HCEC 1CT (cell line): ENCODE measurements at regions not wholly inside any gene's neighbourhood (a gene's known extent, or its start where the extent isn't known, plus 50 kb on each side); places are given as distances from the start of the nearest gene placed in this dataset.

Source experiments
- DNase-seq: peaks from one replicate; pipeline ENCODE4 v3.0.0-alpha.2; 2017

GRCh38 chr4:108359986-108360681 lies 191.4 kb upstream of the LEF1 start:
- DNase-seq = no peak

DNA sequence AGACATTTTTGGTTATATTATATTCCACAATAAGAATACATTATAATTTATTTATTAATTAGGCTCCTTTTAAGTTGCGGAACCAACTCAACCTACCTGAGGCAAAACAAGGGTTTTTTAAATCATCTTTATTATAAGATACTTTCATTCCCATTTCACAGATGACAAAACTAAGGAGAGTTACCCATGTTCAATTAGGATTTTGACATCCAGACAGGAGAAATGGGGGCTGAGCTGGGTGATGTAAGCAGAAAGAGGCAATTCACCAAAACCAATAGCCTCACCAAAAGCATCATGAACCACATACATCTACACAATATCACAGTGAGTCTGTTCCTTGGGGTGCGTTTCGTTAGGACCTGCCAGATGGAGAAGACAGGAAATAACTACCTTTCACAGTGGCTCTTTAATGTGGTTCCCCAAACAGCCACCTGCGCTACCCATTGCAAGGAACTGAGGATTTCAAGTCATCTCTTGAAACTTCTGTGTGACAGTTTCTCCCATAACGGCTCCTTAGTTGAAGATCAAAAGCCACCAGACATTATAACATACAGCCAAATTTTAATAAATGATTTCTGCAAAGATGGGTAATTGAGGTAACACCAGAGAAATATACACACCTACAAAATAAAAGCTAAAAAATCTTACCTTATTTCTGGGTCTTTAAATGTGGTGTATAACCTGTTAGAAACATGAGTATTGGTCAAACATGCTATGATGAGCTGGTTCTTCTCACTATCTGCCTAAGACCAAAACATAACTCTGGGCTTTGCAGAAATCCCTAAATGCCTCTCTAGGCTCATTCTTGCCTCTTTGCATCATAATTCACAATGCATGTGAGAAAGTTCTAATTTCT lies 190.6 kb upstream of the LEF1 start:
- DNase-seq = no peak

DNA sequence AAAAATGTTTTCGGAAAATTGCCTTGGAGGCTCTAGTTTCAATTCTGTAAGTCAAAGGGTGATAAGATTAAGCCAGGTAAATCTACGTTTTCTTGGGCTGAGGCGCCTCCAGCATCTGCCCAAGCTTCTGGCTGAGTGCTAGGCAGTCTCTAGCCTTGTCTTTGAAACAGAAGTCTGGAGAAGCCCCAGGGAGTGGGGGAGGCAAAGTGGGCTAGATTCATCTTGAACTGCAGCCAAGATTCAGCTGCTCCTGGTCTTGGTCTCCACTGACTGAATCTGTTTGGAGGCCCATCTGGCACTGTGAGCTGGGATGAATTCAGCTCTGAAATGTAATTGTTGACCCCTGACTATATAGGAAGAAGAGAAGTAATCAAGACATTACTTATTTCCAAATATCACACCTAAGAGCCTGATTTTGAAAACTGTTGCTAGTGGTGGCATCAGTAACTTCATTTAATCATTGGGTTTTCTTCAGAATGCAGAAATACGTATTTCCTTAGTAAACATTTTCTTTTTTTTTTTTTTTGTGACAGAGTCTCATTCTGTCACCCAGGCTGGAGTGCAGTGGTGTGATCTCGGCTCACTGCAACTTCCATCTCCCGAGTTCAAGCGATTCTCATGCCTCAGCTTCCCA lies 187.3 kb upstream of the LEF1 start:
- DNase-seq = no peak

DNA sequence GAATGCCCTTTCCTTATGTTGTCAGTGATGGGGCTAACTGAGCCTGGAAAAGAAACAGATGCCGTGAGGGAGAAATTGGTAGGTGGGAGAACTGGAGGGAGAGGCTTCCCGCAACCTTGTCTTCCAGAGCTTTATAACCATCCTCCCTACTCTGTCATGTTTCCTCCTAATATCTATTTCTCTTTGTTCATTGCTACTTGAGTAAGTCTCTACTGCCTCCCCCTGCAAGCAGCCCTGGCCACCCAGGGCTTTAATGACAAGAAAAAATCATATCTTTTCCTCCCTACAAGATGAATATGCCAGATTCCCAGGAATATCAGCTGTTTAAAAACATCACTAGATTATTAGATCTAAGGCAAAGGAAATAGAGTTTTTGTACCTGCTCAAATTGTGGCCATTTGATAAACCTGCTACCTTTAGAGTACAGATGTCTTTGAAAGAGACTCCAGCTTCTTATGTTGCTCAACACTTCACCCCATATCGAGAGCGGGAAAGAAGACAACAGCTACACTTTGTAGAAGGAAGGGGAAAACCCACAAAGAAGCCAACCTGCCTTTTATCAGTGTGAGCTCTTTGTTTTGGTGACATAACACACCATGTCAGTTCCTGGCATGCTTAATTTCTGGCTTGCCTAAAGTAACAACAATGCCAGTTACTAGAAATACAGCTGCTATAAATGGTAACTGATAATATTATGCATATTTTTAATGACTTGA lies 186.6 kb upstream of the LEF1 start:
- no peak for DNase-seq

- no peak for DNase-seq
Measured at GRCh38 chr4:108352664-108353308, 184.1 kb upstream of the LEF1 start.

- no peak for DNase-seq
Measured at GRCh38 chr4:108351791-108352190, 183.1 kb upstream of the LEF1 start.

DNA sequence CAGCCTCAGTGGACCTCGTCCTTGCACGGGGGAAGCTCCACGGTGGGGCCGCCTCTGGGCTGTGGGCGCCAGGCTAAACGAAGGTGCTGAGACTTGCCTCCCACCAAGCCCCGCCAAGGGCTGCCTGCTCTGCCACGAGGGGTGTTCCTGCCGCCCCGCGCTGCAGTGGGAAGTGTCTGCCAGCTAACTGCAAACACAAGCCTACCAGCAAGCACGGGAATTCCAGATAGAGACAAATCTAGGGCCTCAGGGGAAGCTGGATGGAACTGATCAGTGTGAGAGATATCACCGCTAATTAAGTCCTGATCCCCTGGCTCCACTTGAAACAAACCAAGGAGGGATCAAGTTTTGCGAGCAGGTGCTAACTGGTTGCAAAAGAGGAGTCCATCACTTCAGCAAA lies 181.6 kb upstream of the LEF1 start:
- DNase-seq = no peak

GRCh38 chr4:108346818-108347210 lies 178.1 kb upstream of the LEF1 start:
- DNase-seq = no peak

GRCh38 chr4:108345862-108346817 lies 177.4 kb upstream of the LEF1 start:
- peak; percentile 11 for DNase-seq

DNA sequence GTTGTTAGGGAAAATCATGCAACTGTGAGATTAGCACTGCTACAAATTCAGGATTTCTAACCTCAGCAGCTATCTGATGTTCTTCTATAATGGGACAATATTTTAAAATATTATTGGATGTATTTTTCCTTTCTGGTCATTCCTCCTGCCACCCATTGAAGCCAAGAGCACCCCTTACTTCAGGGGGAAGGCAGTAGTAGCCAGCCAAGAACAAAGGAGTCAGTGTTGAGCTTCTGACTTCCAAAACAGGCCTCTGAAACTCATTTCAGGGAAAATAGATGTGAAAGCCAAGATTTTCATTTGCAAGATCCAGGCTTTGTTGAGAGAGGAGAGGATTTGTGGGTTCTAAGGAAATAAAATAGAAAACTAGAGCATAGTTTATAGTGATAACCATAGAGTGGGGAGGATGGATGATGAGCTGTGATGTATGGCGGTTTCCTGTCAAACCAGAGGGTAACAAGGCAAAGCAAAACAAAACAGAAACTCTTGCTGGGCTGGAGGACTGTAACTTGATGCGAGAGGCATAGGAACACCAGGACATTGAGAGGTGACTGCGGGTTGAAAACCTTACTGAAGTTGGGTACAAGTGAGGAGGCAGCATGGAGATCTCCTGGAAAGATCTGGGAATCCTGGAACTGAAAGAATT lies 173.7 kb upstream of the LEF1 start:
- no peak for DNase-seq

GRCh38 chr4:108337923-108338322 lies 169.2 kb upstream of the LEF1 start:
- no peak for DNase-seq

DNA sequence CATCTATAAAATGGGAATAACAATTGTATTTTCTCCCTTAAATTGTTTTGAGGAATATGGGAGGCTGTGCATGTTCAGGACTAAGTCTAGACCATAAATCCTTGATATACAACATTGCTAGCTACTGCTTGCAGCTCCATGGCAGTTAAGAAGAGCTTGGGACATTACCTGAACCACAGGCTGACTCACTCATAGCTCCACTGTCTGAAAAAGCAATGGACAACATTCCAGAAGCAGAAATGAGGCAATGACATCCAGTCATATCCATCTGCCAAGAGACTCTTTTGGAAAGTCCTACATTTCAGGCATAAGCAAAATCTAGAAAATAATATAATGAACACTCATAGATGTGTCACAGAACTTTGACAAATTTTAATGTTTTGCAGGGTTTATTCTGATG lies 167.3 kb upstream of the LEF1 start:
- peak; percentile 4 for DNase-seq

DNA sequence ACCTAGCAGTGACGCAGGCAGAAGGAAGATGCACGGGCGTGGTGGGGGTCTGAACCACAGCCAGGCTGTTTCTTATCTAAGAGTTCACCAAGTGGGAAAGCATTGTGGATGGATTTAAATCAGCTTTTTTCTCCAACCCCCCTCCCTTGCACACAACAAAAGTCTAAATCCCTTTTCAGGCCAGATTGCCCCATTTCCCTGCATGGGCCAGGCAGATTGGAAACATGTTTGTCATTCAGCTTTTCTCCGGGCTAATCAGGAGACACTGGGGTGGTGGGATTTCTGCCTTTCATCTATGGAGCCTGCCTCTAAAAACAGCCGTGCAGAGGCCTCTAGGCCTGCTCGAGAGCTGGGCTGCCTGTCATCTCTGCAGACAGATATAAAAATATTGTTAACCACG lies 166.3 kb upstream of the LEF1 start:
- no peak for DNase-seq

DNA sequence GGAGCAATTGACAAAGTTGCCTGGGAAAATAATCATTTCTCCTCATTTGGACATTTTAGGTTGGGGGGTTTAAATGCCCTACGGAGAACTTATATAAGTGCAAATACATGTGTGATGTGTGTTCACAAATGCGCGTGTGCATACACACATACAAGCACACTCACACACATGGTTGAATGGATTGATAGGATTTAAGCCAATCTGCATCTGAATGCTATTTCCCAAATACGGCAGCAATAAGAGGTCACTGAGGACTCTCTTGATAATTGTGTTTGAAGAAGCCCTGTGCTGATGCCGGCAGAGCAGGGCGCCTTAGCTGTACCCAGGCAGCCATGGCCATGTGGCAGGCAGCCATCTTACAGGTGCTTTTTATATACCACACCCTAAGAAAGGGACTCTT lies 165.3 kb upstream of the LEF1 start:
- no peak for DNase-seq

- DNase-seq = no peak
Measured at GRCh38 chr4:108333353-108333942, 164.7 kb upstream of the LEF1 start.

- no peak for DNase-seq
Measured at GRCh38 chr4:108331905-108332632, 163.3 kb upstream of the LEF1 start.

- no peak for DNase-seq
Measured at GRCh38 chr4:108328383-108328732, 159.6 kb upstream of the LEF1 start.

- no peak for DNase-seq
Measured at GRCh38 chr4:108327642-108328382, 159.1 kb upstream of the LEF1 start.

GRCh38 chr4:108325561-108325960 lies 156.8 kb upstream of the LEF1 start:
- no peak for DNase-seq
